GM21529 (cell line): ENCODE measurements at regions not wholly inside any gene's neighbourhood (a gene's known extent, or its start where the extent isn't known, plus 50 kb on each side); places are given as distances from the start of the nearest gene placed in this dataset.
"Not testable (repeated sequence)": the region's sequence is repeated elsewhere in the genome, so short reads cannot be mapped to it uniquely, and the experiment has no call there.

Source experiments
- ATAC-seq: cut with Tn5 transposase; IDR thresholded peaks from one replicate; pipeline ENCODE4 v1.9.1; 2021; ENCODE audit not compliant: unreplicated experiment

DNA sequence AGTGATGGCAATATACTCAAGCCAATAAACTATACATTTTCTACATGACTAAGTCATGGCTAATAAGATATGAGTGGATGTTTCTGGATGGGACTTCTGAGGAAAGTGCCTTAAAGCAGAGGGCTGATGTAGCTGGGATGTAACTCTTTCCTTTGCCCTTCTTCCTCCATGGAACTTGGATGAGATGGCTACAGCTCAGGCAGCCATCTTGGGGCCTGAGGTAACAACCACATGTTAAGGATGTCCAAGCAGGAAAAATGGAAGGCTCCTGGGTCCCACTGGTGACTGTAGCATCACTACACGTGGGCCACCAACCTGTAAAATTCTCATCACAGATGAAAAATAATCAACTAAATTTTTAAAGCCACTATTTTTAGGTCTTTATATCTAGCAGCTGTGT, 54.4 kb upstream of the GRIP1 start:
- no peak for ATAC-seq

DNA sequence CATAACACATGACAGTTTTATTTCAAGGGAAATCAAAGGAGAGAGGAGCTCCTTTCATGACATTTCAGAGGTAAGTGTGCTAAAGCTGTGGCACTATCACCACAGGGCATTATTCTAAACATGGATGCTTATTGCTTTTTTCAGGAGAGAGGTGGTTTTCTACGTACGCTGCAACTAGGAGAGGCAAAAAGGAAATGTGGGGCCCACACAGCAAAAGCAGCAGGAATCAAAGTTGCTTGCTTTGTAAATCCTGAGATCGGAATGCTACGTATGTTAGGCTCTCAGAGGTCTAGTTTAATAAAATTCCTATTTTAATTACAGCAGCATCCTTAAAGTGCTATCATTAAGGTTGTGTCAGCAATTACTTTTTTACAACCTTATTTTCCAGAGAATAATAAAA, 55.0 kb upstream of the GRIP1 start:
- ATAC-seq = no peak

DNA sequence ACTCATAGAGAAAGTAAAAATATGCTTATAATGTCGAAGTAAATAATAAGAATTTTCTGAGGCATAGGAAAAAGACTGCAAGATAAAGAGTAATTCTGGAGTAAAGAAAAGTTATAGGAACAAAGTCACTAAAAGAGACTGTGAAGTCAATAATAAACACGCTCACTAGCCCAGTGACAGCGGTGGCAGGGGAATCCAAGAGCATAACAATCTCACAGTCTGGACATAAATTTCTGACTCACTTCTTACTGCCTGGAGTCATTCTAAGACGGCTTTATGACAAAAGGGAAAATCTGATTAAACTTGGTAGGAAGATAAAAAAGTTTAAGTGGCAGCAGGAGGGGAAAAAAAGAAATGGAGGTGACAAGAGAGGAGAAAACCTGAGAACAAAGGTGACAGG, 56.4 kb upstream of the GRIP1 start:
- no peak for ATAC-seq

DNA sequence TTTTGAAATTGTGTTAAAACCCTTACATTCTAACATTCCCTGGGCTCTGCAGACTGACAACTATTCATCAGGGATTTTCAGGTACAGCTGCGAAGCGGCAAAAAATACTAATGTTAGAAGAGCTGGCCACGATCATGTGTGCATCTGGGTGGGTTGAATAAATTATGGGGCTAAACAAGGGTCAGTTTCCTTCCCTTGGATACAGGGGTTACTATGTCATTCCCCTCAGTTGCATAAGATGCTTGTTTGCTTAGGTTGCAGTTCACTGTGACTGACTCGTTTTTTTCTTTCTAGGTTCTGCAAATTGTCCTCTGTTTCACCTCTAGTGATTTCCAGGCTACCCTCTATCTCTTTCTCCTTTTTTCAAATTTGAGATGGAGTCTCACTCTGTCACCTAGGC, 58.1 kb upstream of the GRIP1 start:
- no peak for ATAC-seq

DNA sequence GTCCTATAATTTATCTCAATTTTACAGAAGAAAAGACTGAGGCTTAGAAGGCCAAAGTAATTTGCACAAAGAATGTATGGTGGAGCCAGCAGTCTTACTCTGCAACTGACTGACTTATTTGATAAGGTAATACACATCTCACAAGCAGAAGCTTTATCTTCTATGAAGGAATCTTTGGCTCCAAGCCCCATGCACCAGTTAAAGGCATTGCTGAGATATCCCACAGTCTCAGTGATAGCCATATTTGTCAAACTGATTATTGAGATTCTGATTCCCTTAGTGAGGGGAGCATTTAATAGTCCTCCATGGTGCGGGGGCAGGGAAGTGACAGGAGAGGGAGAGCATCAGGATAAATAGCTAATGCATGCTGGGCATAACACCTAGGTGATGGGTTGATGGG, 60.4 kb upstream of the GRIP1 start:
- ATAC-seq = no peak

DNA sequence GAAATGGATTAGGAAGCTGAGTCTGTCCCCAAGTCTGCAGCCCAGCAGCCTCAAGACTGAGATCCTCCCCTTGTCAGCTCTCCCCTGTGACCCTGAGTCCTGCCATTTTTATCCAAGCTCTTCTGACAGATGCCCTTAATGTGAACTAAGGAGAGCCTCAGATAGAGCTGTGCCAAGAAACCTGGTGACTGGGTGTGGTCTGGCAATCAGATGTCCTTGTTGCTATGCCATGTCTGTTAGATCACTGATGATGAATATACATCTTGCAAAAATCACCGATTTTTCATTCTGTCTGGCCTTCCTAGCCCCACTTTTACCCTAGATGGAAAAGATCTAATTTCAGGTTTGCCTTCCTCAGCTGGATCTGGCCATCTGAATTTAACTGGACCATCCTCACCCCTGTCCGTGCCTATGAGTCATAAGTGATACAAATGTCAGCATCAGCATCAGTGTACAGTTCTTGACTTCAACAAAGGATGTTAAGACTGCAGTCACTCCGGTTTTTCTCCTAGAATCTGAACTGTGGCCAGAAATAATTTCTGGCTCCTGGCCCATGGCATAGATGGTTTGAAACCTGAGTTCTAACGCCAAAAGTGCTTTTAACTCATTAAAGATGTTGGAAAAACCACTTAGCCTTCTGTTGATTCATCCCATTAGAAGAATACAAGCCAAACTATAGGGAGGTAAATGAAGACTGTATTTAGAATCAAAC, 61.2 kb upstream of the GRIP1 start:
- no peak for ATAC-seq

DNA sequence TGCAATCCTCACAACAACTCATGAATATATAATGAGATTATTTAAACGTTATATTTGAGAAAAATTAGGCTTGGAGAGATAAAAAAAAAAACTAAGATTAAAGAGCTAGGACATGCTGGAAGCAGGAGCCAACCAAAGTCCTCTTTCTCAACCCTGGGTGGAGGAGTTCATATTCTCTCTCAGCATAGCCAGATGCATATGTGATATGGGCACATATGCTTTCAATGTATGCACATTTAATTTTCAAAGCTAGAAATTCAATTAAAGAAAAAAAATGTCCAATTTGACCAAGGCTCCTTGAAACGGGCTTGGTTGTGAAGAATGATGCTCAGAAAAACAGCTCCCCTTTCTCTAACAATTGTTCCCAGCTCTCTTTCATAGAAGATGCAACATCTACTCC, 61.9 kb upstream of the GRIP1 start:
- ATAC-seq = no peak

DNA sequence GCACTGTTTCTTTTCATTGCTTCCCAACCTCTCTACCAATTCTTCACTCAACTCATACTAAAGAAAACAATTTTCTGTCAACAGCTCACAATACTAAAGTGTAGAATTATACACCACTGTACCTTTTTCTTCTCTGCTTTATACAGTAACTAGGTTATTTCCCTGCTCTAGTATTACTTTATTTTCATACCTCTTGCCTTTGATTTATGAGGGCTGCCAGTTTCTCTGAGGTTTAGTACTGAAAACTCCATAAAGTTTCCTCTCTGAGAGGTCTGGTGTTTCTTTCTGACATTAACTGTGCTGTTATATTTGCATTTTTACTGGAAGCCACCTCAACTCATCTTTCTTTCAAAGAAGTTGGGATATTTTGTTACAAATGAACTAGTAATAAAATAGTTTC, 63.0 kb upstream of the GRIP1 start:
- ATAC-seq = no peak

DNA sequence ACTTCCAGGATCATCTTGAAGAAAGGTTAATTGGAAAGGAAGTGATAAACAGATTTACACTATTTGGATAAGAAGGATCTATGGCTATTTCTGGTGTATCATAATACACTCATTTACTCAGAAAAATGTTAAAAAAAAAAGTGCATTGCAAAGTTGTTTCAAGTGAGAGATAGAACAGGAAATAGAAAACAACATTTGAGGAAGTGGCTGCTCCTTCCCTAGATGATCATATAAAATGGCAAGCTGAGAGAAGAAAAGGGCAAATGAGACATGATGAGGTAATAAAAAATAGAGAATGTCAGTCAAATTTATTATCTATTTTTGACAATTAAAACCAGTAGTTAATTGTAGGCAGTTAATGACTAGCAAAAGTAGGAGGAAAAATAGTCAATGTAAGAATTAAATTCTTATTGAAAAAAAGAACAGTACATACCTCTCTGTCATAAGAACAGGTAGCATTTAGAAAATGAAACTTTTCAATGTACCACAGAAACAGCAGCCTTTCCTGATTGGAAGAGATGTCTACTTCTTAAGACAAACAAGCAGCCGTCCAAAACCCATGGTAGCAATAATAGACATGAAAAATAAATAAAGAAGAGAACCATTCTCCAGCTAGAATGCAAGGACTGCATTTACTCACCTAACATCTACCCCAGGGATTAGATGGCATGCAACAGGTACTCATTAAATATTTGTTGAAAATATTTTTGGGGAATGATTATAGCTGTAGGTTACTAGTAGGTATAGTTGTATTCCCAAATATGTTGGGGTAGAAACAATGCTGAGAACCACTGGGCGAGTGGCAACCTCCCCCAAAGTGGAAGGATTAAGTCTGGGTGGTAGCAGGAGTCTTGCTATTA, 63.9 kb upstream of the GRIP1 start:
- ATAC-seq = no peak

DNA sequence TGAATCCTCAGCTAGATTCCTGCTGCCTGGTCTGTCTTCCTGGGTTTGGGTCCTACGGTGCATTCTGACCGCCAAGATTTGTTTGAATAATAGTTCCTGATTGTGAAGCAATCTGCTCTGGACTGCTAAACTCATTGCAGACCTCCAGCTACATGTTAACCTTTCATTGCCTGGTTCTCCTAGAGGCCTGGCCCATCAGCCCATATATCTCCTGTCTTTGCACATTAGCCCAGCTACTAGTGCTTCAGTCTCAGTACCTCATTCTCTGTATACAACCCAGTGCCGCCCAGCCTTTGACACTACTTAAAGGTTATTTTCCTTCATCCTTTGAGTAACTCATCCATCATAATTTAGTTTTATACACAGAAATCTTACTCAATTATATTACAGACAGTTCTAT, 65.6 kb upstream of the GRIP1 start:
- no peak for ATAC-seq

DNA sequence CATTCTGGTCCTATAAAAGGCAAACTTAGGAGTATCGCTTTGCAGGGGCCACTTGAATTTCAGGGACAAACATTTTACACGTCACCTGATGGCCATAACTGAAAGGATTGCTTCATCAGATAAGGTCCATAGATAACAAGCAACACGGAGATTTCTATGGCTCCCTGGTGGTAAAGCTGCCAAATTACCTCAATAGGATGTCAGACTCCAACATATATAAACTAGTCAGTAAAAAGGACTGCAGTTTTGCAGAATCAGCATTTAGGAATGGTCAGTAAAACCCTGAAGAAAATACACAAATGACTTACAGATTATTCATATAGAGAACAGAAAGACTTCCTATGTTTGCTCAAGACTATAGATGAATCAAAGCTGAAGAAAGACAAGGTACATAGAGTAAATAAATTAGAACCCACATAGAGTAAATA, 66.1 kb upstream of the GRIP1 start:
- ATAC-seq = no peak

DNA sequence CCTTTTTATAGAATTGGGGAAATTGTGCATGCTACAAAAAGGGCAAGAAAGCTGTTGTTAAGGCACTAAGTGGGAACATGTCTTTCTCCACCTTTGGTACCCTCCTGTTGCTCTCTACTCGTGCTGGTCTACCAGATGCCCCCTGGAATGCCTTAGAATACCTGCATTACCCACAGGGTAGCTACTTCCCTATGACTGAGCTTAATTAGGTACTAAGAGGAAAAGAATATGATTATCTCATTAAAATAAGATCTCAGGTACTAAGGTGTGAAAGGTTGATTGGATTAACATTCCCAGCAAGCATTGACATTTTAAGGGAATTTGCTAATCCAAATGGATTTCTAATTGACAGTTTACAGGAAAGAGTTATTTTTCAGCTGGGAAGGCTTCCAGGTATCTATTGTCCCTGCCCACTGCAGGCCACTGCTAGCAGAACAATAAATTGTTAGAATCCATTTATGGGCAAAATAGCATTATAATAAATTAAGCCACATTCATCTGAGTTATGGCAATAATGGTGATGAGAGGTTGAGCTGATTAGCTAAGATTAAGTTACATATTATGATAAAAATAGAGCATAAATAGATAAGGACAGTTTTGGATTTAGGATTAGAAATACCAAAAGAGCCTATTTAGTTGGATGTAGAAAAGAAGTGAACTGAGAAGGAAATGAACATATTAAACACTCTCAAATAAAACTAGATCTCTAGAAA, 67.8 kb upstream of the GRIP1 start:
- ATAC-seq = no peak

DNA sequence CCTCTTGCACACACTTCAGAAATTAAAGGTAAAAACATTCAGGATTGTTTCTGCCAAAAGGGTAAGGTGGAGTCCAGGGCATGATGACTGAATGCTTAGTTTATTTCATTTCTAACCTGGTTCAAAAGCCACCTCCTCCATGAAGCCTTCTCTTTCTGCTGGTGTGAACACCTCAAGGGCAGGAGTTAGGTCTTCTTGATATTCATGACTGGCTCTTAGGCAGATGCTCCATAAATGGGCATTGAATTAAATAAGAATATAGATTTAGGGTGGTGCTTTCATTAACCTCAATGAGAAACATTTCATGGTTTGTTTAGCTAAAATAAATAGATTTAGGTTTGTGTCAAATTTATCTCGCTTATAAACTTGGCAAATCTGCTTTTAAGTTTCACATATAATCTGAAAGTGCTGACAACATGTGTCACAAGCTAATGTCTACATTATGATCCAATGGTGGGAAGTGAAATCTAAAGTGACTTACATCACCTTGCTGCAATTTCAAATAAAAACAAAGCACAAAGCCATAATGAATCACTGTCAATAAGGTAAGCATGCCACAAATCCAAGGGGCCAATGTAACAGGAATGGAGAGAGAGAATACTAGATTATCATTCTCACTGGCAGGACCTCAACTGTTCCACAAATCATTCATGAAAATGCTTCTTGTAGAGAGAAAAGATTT, 72.7 kb upstream of the GRIP1 start:
- no peak for ATAC-seq

DNA sequence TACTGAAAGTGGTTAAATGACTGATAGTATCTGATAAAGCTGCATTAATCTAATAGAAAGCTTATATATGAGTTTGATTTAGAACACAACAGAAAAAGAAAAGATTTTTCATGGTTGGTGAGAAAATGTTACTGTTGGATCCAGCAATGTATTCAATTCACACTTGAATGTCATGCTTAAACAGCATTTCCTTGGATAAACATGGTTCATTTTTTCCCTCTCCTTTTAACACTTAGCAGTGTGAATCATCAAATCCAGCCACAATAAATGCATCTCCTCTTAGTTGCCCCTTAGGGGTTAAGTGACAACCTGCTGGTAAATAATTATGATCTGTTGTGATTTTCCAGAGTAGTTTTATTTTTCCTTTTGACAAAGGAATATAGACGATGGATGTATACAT, 74.9 kb upstream of the GRIP1 start:
- no peak for ATAC-seq

DNA sequence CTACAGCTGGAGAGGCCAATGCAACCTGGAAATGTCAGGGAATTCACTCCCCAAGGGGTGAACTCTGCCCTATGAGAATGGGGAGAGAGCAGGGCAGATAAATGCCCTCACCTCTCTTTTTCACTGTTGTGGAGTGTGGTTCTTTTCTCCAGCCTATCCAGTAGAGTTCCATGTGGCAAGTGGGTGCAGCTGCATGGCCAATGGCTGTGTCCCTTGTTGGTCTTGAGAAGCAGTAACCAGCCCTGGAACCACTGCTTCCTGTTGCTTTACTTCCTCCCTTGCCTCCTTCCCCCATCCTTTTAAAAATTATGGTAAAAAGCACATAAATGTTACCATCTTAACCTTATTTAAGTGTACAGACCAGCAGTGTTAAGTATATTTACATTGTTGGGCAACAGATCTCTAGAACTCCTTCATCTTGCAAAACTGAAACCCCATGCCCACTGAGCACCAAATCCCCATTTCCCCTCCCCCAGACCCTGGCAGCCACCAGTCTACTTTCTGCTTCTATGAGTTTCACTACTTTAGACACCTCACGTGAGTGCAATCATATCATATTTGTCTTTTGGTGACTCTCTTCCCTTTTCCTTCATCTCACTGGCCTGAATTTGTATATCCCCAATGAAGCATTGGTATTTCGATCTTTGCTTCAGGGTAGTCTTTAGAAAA, 77.0 kb upstream of the GRIP1 start:
- ATAC-seq = no peak

DNA sequence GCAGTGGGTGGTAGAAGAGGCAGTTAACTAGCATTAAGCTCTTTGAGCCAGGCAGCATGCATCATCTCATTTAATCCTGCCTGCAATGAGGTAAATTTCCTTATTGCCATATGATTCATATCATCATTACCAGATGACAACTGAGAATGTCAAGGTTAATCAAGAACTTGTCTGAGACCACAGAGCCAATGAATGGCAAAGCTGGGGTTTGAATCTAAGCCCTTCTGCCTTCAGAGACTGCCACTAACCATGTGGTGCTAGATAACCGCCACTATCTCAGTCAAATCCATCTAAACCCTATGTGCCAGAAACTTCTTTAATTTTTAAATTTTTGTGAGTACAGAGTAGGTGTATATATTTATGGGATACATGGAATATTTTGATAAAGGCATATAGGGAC, 77.8 kb upstream of the GRIP1 start:
- no peak for ATAC-seq

DNA sequence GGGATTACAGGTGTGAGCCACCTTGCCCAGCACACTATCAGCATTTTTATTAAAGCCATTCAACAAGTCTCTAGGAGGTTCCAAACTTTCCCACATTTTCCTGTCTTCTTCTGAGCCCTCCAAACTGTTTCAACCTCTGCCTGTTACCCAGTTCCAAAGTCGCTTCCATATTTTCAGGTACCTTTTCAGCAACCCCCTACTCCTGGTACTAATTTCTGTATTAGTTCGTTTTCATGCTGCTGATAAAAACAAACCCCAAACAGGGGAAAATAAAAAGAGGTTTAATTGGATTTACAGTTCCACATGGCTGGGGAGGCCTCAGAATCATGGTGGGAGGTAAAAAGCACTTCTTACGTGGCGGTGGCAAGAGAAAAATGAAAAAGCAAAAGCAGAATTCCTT, 81.2 kb upstream of the GRIP1 start:
- not testable (repeated sequence) for ATAC-seq

DNA sequence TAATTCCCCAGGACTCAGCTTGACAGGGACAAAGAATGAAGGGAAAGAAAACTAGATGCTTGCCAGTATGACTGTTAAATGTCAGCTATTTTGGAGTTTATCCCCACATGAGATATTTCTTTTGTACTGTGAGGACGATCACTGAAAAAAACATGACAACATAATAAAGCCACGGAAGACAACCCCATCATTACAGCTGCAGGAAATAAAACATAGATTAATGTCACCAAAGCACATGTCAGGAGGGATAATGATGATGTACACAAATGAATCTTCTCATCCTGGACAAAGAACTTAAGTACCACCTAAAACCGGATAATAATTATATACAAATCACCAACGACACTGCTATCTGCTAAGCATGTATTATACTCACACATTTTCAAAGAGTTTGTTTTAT, 84.6 kb upstream of the GRIP1 start:
- ATAC-seq = no peak

DNA sequence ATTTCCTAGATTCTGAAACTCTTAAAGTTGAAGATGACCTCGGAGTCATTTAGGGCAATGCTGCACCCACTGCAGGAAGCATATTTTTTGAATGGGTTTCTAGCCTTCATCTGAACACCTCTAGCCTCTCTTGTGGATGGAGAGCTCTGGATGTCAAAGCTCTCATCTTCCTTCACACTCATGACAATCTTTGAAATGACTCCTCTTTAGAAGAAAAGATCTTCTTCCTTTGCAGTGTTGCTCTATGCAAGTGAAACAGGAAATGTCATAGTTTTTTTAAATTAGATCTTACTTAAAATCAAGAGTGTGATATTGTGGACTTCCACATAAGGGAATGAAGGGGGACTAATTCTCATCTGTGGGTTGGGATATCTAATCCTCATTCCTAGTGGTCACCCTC, 86.3 kb upstream of the GRIP1 start:
- ATAC-seq = no peak

DNA sequence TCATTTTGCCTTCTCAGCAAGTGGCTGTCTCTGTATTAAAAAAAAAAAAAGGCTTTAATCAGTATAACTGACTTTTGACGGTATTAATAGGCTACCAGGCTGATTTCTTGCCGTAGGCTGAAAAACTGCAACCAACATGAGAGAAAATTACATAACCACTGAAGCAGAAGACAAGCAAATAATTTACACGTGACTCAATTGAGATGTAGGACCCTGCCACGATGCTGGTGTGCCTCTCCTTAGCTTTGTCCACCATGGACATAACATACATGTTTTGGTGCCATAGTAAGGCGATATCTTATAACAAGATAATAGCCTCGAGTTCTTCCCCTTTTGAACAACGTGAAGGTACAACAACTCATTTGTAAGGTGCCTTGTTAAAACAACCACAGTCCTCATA, 88.7 kb upstream of the GRIP1 start:
- ATAC-seq = no peak

DNA sequence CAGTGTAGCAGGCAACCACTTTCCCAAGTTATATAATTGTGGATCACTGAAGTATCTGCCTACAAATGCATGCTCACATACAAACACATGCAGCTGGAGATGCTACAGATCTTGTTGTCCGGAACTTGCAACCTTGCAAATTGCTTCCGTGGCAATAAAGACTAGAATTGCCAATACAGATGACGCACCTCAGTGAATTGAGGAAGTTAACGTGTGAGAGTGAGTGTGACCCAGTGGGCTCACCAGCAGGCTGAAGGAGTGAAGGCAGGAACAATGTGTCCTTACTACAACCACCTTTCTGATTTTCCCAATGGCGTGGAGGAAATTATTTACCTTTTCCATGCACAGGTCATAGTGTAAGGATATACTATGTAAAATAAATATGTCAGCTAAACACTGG, 89.4 kb upstream of the GRIP1 start:
- no peak for ATAC-seq
